Neural crest cell (in vitro differentiated cells): ENCODE measurements at regions not wholly inside any gene's neighbourhood (a gene's known extent, or its start where the extent isn't known, plus 50 kb on each side); places are given as distances from the start of the nearest gene placed in this dataset.

ENCODE experiments used
- DNase-seq: peaks from one replicate; pipeline ENCODE4 v3.0.0; 2021; ENCODE audit warnings: low read depth, mixed read lengths, low spot score
- H3K27ac Mint-ChIP-seq: one replicate; pipeline ENCODE4 v1.8.0; 2021; ENCODE audit warnings: mild to moderate bottlenecking, mixed read lengths; ENCODE audit not compliant: unreplicated experiment
- H3K27me3 Mint-ChIP-seq: 2 replicates; pipeline ENCODE4 v1.8.0; 2021; ENCODE audit warnings: low read depth, mild to moderate bottlenecking, mixed read lengths
- H3K36me3 Mint-ChIP-seq: 2 replicates; pipeline ENCODE4 v1.8.0; 2021; ENCODE audit warnings: low read depth, mild to moderate bottlenecking, mixed read lengths
- H3K4me1 Mint-ChIP-seq: 2 replicates; pipeline ENCODE4 v1.8.0; 2021; ENCODE audit warnings: mixed read lengths
- H3K4me3 Mint-ChIP-seq: one replicate; pipeline ENCODE4 v1.8.0; 2021; ENCODE audit warnings: mild to moderate bottlenecking, mixed read lengths
- H3K9me3 Mint-ChIP-seq: 2 replicates; pipeline ENCODE4 v1.8.0; 2021; ENCODE audit warnings: mixed read lengths
- CTCF ChIP-seq: fragments of 200-600 bp; sonication (generic); conservative IDR thresholded peaks from 2 replicates; pipeline ENCODE4 v1.5.0; 2021; ENCODE audit warnings: antibody characterized with exemption, mild to moderate bottlenecking

- H3K36me3 Mint-ChIP-seq = peaks cover 12% of the 10 kb centered on the region
- DNase-seq = no peak
- H3K9me3 Mint-ChIP-seq = peaks cover 16% of the 10 kb centered on the region
- no peak for TF ChIP-seq CTCF
- H3K27me3 Mint-ChIP-seq = no peaks in the 10 kb centered on the region
- no peak overlapping the region for H3K4me3 Mint-ChIP-seq
- H3K27ac Mint-ChIP-seq = peak overlapping the region; percentile 86
- H3K4me1 Mint-ChIP-seq = peaks cover 24% of the 10 kb centered on the region
These were observed 81.2 kb downstream of the TEX35 start for GRCh38 chr1:178594133-178594532.

- Mint-ChIP-seq H3K36me3 (peaks cover 9% of the 10 kb centered on the region), H3K4me1 (peaks cover 24% of the 10 kb centered on the region), H3K27ac (peak overlapping the region; percentile 44), H3K27me3 (no peaks in the 10 kb centered on the region), H3K9me3 (peaks cover 9% of the 10 kb centered on the region), H3K4me3 (no peak overlapping the region)
- DNase-seq = no peak
- TF ChIP-seq CTCF = no peak
These were observed 82.6 kb downstream of the TEX35 start for GRCh38 chr1:178595491-178595890.

- no peak overlapping the region for H3K4me3 Mint-ChIP-seq
- H3K27ac Mint-ChIP-seq = no peak overlapping the region
- H3K9me3 Mint-ChIP-seq = no peaks in the 10 kb centered on the region
- TF ChIP-seq CTCF = no peak
- no peaks in the 10 kb centered on the region for H3K27me3 Mint-ChIP-seq
- H3K4me1 Mint-ChIP-seq = peaks cover 8% of the 10 kb centered on the region
- no peak for DNase-seq
- no peaks in the 10 kb centered on the region for H3K36me3 Mint-ChIP-seq
These were observed 86.2 kb downstream of the TEX35 start for GRCh38 chr1:178599087-178599486.

- Mint-ChIP-seq H3K4me3 (no peak overlapping the region), H3K27me3 (no peaks in the 10 kb centered on the region), H3K9me3 (no peaks in the 10 kb centered on the region), H3K36me3 (no peaks in the 10 kb centered on the region), H3K27ac (no peak overlapping the region), H3K4me1 (peaks cover 2% of the 10 kb centered on the region)
- TF ChIP-seq CTCF = no peak
- no peak for DNase-seq
These were observed 86.8 kb downstream of the TEX35 start for GRCh38 chr1:178599745-178600144.

GRCh38 chr1:178603926-178604325 is 91.0 kb downstream of the TEX35 start:
- H3K4me1 Mint-ChIP-seq = peaks cover 4% of the 10 kb centered on the region
- no peak for DNase-seq
- TF ChIP-seq CTCF = no peak
- H3K36me3 Mint-ChIP-seq = no peaks in the 10 kb centered on the region
- no peak overlapping the region for H3K27ac Mint-ChIP-seq
- H3K27me3 Mint-ChIP-seq = no peaks in the 10 kb centered on the region
- H3K9me3 Mint-ChIP-seq = no peaks in the 10 kb centered on the region
- no peak overlapping the region for H3K4me3 Mint-ChIP-seq

- Mint-ChIP-seq H3K36me3 (no peaks in the 10 kb centered on the region), H3K27me3 (no peaks in the 10 kb centered on the region), H3K27ac (no peak overlapping the region), H3K9me3 (no peaks in the 10 kb centered on the region), H3K4me3 (no peak overlapping the region), H3K4me1 (peaks cover 4% of the 10 kb centered on the region)
- no peak for TF ChIP-seq CTCF
- no peak for DNase-seq
These were observed 93.9 kb downstream of the TEX35 start for GRCh38 chr1:178606839-178607238.
